ENCODE measurements at regions not wholly inside any gene's neighbourhood (a gene's known extent, or its start where the extent isn't known, plus 50 kb on each side); places are given as distances from the start of the nearest gene placed in this dataset.

DNA sequence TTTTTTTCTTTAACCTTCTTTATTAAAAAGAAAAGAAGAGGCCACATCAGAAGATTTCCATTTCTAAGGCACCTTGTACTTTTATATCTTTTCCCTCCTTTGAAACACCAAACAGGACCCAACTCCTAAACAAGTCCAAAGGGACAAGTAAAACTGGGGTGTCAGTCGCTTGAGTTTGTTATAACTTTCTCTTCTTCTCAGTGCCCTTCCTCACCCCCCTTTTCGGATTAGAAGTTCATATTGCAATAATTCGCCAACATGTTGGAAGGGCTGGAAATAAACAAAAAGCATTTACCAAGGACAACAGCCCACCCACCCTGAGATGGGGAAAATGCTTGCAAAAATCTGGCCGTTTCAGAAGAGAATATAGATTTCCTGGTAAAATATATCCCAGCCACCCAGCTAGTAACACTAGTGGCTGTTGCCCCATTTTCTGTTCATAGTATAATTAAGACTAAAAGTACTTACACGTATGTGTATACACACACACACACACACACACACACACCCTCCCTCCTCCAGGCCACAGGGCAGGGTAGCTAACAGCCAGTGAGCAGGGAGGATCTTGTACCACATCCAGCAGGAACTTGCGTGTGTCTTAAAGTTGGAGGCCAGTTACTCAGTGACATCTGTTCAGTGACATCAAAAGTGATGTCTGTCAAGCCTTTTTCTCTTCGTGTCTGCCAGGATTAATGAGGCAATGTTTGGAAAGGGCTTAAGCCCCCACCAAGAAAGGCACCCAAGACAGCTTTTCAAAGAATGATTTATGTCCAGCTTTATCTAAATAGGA, 149.1 kb upstream of the KLF4 start:
- Histone ChIP-seq H3K27ac (ENCODE audit: control insufficient read depth, insufficient read depth, low read length) (no peak overlapping the region), H3K79me2 (ENCODE audit: control insufficient read depth, insufficient read depth, low read length) (no peaks in the 10 kb centered on the region), H3K27me3 (ENCODE audit: control insufficient read depth, extremely low read depth, insufficient read depth, low read length) (no peaks in the 10 kb centered on the region), H3K4me3 (ENCODE audit: control insufficient read depth in 2 of 3, extremely low read depth in 1 of 3, insufficient read depth in 2 of 3, low read depth in 1 of 3, low read length in 3 of 3) (peak overlapping the region in 2 of 3 experiments; percentile 23 to 45), H4K20me1 (ENCODE audit: control insufficient read depth, extremely low read depth, insufficient read depth, low read length) (no peaks in the 10 kb centered on the region), H3K9me3 (ENCODE audit: control insufficient read depth, low read depth, low read length) (no peaks in the 10 kb centered on the region), H3K4me2 (ENCODE audit: control insufficient read depth, extremely low read depth, insufficient read depth, low read depth, low read length) (peak overlapping the region; percentile 76), H3K4me1 (ENCODE audit: control insufficient read depth, extremely low read depth, insufficient read depth, low read length) (peaks cover 4% of the 10 kb centered on the region), H3K9me1 (ENCODE audit: control insufficient read depth, extremely low read depth, insufficient read depth, low read length) (no peaks in the 10 kb centered on the region), H3K9ac (ENCODE audit: control insufficient read depth, extremely low read depth, insufficient read depth, low read length) (peak overlapping the region; percentile 16), H3K36me3 (ENCODE audit: control insufficient read depth in 2 of 2, extremely low read depth in 1 of 2, insufficient read depth in 2 of 2, low read length in 2 of 2) (no peaks in the 10 kb centered on the region), H2AFZ (ENCODE audit: control insufficient read depth, low read length) (peak overlapping the region; percentile 90)
- FAIRE-seq (no peak), DNase-seq (ENCODE audit: low read depth, low spot score) (no peak)
- dilution Hi-C loops (cut with MboI; ENCODE audit: extremely low pct_ligation_motif_present, low sequenced_read_pairs): no loop called here
- no peak for TF ChIP-seq EZH2 (IDR thresholded peaks at IDR 0.05; ENCODE audit: low read length)
- TF ChIP-seq, protein P1, sequence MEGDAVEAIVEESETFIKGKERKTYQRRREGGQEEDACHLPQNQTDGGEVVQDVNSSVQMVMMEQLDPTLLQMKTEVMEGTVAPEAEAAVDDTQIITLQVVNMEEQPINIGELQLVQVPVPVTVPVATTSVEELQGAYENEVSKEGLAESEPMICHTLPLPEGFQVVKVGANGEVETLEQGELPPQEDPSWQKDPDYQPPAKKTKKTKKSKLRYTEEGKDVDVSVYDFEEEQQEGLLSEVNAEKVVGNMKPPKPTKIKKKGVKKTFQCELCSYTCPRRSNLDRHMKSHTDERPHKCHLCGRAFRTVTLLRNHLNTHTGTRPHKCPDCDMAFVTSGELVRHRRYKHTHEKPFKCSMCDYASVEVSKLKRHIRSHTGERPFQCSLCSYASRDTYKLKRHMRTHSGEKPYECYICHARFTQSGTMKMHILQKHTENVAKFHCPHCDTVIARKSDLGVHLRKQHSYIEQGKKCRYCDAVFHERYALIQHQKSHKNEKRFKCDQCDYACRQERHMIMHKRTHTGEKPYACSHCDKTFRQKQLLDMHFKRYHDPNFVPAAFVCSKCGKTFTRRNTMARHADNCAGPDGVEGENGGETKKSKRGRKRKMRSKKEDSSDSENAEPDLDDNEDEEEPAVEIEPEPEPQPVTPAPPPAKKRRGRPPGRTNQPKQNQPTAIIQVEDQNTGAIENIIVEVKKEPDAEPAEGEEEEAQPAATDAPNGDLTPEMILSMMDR (optimal IDR thresholded peaks at IDR 0.05 in 1 of 3, IDR thresholded peaks at IDR 0.05 in 1 of 3, conservative IDR thresholded peaks at IDR 0.05 in 1 of 3; ENCODE audit: extremely low read depth in 1 of 3, insufficient read depth in 2 of 3, low read length in 3 of 3): no peak

DNA sequence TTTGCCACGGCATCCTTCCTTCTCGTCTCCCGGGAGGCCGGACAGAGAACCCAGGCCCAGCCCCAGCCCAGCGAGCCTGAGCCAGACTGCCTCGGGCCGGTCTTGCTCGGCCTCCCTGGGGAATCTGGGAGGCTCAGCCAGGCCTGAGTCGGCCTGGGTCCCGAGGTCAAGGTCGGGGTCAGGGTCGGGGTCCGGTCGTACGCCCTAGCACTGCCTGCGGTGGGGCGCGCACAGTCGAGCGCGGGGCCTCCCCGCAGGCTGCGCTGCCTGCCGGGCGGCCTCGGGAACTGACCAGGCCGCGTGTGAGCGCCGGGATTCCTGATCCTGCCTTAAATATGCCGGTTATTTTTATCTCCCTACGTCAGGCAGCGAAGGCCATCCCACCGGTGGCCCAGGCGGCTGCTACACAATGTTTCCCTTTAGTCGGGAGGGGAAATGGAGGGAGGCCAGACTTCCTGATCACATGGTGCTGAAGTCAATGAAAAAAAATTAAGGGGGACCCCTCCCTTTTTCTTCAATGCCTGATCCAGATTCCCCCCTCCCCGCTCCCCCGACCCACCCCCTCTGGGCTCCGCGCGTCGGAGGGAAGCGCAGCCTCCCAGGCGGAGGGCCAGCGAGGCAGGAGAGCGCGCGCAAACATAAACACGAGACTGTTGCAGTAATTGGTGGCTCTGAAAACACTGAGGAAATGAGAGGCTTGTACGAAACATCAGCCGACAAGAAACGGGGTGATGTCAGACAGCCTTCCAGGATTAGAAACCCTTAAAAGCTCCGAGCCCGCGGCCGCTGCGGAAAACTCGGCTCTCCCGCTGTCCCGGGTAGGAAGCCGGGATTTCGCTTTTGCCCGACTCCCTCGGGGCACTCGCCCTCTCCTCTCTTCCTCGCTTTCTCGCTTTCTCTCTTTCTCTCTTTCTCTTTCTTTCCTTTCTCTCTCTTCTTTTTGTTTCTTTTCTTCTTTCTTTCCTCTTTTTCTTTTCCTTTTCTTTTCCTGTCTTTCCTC, 148.2 kb upstream of the KLF4 start:
- Histone ChIP-seq H3K9me1 (ENCODE audit: control insufficient read depth, extremely low read depth, insufficient read depth, low read length) (no peaks in the 10 kb centered on the region), H3K9me3 (ENCODE audit: control insufficient read depth, low read depth, low read length) (no peaks in the 10 kb centered on the region), H3K79me2 (ENCODE audit: control insufficient read depth, insufficient read depth, low read length) (no peaks in the 10 kb centered on the region), H3K4me1 (ENCODE audit: control insufficient read depth, extremely low read depth, insufficient read depth, low read length) (peaks cover 4% of the 10 kb centered on the region), H3K27ac (ENCODE audit: control insufficient read depth, insufficient read depth, low read length) (no peak overlapping the region), H3K27me3 (ENCODE audit: control insufficient read depth, extremely low read depth, insufficient read depth, low read length) (no peaks in the 10 kb centered on the region), H4K20me1 (ENCODE audit: control insufficient read depth, extremely low read depth, insufficient read depth, low read length) (no peaks in the 10 kb centered on the region), H3K9ac (ENCODE audit: control insufficient read depth, extremely low read depth, insufficient read depth, low read length) (peak overlapping the region; percentile 67), H3K4me2 (ENCODE audit: control insufficient read depth, extremely low read depth, insufficient read depth, low read depth, low read length) (peak overlapping the region; percentile 76), H3K4me3 (ENCODE audit: control insufficient read depth in 2 of 3, extremely low read depth in 1 of 3, insufficient read depth in 2 of 3, low read depth in 1 of 3, low read length in 3 of 3) (peak overlapping the region; percentile 27 to 69 (median 45)), H3K36me3 (ENCODE audit: control insufficient read depth in 2 of 2, extremely low read depth in 1 of 2, insufficient read depth in 2 of 2, low read length in 2 of 2) (no peaks in the 10 kb centered on the region), H2AFZ (ENCODE audit: control insufficient read depth, low read length) (peak overlapping the region; percentile 90)
- FAIRE-seq: peak; percentile 68
- DNase-seq (ENCODE audit: low read depth, low spot score): no peak
- TF ChIP-seq, protein P1 (optimal IDR thresholded peaks at IDR 0.05 in 1 of 3, IDR thresholded peaks at IDR 0.05 in 1 of 3, conservative IDR thresholded peaks at IDR 0.05 in 1 of 3; ENCODE audit: extremely low read depth in 1 of 3, insufficient read depth in 2 of 3, low read length in 3 of 3): no peak
- no peak for TF ChIP-seq EZH2 (IDR thresholded peaks at IDR 0.05; ENCODE audit: low read length)
- dilution Hi-C loops (cut with MboI; ENCODE audit: extremely low pct_ligation_motif_present, low sequenced_read_pairs): no loop called here

Measured in keratinocyte (primary cell).